SK-N-SH (cell line): ENCODE measurements at regions not wholly inside any gene's neighbourhood (a gene's known extent, or its start where the extent isn't known, plus 50 kb on each side); places are given as distances from the start of the nearest gene placed in this dataset.

Source experiments
- CTCF ChIP-seq: fragments of 200-600 bp; sonication (generic); IDR thresholded peaks from 2 replicates; pipeline ENCODE4 v1.6.1; 2017; ENCODE audit warnings: antibody characterized with exemption, mild to moderate bottlenecking, moderate library complexity
- EZH2phosphoT487 ChIP-seq: fragments of 200-600 bp; sonication (generic); IDR thresholded peaks from 2 replicates; pipeline ENCODE4 v1.6.1; 2017; ENCODE audit warnings: low read depth, mixed run types, mild to moderate bottlenecking, antibody characterized with exemption, moderate library complexity, borderline replicate concordance
- RFX5 ChIP-seq: IDR thresholded peaks from 2 replicates; pipeline ENCODE4 v1.6.1; 2012; ENCODE audit warnings: mild to moderate bottlenecking, improper control_type of control experiment, low read length
- RXRA ChIP-seq: IDR thresholded peaks from 2 replicates; pipeline ENCODE4 v1.4.0; 2012; ENCODE audit warnings: low read depth, mild to moderate bottlenecking, borderline replicate concordance
- TEAD4 ChIP-seq: IDR thresholded peaks from 2 replicates; pipeline ENCODE4 v1.4.0; 2012; ENCODE audit warnings: mild to moderate bottlenecking, borderline replicate concordance; ENCODE audit not compliant: insufficient read depth
- USF2 ChIP-seq: fragments of 150-350 bp; IDR thresholded peaks from 2 replicates; pipeline ENCODE4 v1.6.1; 2017; ENCODE audit warnings: antibody characterized with exemption, low read length, low read depth, borderline replicate concordance

- TF ChIP-seq RXRA (no peak), CTCF (no peak), EZH2phosphoT487 (no peak), USF2 (no peak), TEAD4 (peak; percentile 90), RFX5 (no peak)
Measured at GRCh38 chr11:130677486-130678153, 229.2 kb downstream of the ADAMTS15 start.
